C4-2B (cell line): ENCODE measurements at regions not wholly inside any gene's neighbourhood (a gene's known extent, or its start where the extent isn't known, plus 50 kb on each side); places are given as distances from the start of the nearest gene placed in this dataset.

Experiments used
- H3K27ac ChIP-seq: fragments of 450-650 bp; 2 replicates; pipeline ENCODE4 v1.5.1; 2017
- CTCF ChIP-seq: fragments of 450-650 bp; conservative IDR thresholded peaks from 2 replicates; pipeline ENCODE4 v1.5.1; 2017; ENCODE audit warnings: mild to moderate bottlenecking
- ZFX ChIP-seq: fragments of 450-650 bp; IDR thresholded peaks from 2 replicates; pipeline ENCODE4 v1.6.1; 2017

- TF ChIP-seq ZFX: no peak
- no peak for TF ChIP-seq CTCF
- no peak overlapping the region for H3K27ac ChIP-seq
These were observed 811.2 kb downstream of the SI start for GRCh38 chr3:164267053-164267452.

GRCh38 chr3:164250923-164251322, 827.4 kb downstream of the SI start:
- TF ChIP-seq CTCF (no peak; the same call in none of the 2 replicates), ZFX (no peak)
- no peak overlapping the region for H3K27ac ChIP-seq

GRCh38 chr3:164236851-164237250, 841.4 kb downstream of the SI start:
- TF ChIP-seq ZFX (no peak), CTCF (no peak)

GRCh38 chr3:164235289-164236028, 842.8 kb downstream of the SI start:
- TF ChIP-seq CTCF (no peak), ZFX (no peak)
- H3K27ac ChIP-seq: no peak overlapping the region

More at GRCh38 chr3:164236851-164237250, 841.4 kb downstream of the SI start:
- no peak overlapping the region for H3K27ac ChIP-seq

GRCh38 chr3:164233951-164234350, 844.3 kb downstream of the SI start:
- no peak overlapping the region for H3K27ac ChIP-seq
- TF ChIP-seq ZFX (no peak), CTCF (no peak)

GRCh38 chr3:164231718-164232117, 846.6 kb downstream of the SI start:
- TF ChIP-seq CTCF (no peak), ZFX (no peak)
- no peak overlapping the region for H3K27ac ChIP-seq

- TF ChIP-seq ZFX (no peak), CTCF (no peak)
- H3K27ac ChIP-seq: no peak overlapping the region
These were observed 847.8 kb downstream of the SI start for GRCh38 chr3:164230385-164231094.
